ENCODE measurements at regions not wholly inside any gene's neighbourhood (a gene's known extent, or its start where the extent isn't known, plus 50 kb on each side); places are given as distances from the start of the nearest gene placed in this dataset.

DNA sequence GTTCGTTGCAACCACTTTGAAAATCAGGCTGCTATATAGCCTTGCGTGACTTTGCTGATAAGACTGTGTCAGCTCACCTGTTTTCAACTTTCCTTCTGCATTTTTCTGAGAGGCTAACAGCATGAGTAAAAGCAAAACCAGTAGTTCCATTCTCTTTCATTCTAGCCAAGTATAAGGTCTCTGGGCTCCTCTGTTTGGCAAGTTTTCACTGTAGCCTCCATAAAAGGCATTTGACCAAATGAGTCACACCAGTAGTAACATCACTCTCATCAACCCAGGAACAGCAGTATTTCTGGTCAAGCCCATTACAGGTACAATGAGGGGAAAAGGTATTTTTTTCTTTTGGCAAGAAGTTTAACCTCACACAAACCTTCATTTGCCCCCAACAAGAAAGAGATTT, 1149.8 kb upstream of the MIR17HG start:
- Histone ChIP-seq H3K4me2 (ENCODE audit: low read length) (no peak overlapping the region), H3K79me2 (ENCODE audit: low read length) (no peaks in the 10 kb centered on the region)

DNA sequence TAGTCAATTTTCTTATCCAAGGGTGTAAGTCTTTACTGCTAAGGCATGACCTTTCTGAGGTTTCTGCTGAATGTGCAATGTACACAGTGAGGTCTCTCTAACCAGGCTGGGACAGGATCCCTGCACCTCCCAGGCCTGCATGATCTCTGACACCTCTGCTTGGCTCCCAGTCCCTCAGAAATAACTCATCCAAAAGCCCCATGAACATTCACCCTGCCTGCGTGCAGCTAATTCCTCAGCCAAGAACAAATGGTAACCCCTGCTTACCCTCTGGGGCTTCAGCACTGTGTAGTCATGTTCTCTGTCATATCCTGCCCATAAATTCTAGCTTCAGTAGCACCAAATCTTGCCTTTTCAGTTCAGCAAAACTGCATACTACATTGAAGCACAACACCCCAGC, 1146.3 kb upstream of the MIR17HG start:
- Histone ChIP-seq H3K4me1 (ENCODE audit: low read length) (peaks cover 8% of the 10 kb centered on the region), H3K27me3 (ENCODE audit: low read depth, low read length) (no peaks in the 10 kb centered on the region), H3K9me3 (ENCODE audit: insufficient read depth, low read length) (no peaks in the 10 kb centered on the region), H4K20me1 (ENCODE audit: insufficient read depth, low read length) (no peaks in the 10 kb centered on the region), H3K9ac (ENCODE audit: low read length) (no peak overlapping the region), H3K27ac (ENCODE audit: low read length) (no peak overlapping the region), H3K4me3 (ENCODE audit: low read length) (no peak overlapping the region), H3K79me2 (ENCODE audit: low read length) (no peaks in the 10 kb centered on the region), H3K4me2 (ENCODE audit: low read length) (no peak overlapping the region), H2AFZ (ENCODE audit: low read depth, low read length) (no peak overlapping the region), H3K36me3 (replicated peaks; ENCODE audit: low read depth, low read length) (no peaks in the 10 kb centered on the region)
- no peak for TF ChIP-seq EZH2phosphoT487 (IDR thresholded peaks at IDR 0.05; ENCODE audit: low read depth)
- TF ChIP-seq, protein P1, sequence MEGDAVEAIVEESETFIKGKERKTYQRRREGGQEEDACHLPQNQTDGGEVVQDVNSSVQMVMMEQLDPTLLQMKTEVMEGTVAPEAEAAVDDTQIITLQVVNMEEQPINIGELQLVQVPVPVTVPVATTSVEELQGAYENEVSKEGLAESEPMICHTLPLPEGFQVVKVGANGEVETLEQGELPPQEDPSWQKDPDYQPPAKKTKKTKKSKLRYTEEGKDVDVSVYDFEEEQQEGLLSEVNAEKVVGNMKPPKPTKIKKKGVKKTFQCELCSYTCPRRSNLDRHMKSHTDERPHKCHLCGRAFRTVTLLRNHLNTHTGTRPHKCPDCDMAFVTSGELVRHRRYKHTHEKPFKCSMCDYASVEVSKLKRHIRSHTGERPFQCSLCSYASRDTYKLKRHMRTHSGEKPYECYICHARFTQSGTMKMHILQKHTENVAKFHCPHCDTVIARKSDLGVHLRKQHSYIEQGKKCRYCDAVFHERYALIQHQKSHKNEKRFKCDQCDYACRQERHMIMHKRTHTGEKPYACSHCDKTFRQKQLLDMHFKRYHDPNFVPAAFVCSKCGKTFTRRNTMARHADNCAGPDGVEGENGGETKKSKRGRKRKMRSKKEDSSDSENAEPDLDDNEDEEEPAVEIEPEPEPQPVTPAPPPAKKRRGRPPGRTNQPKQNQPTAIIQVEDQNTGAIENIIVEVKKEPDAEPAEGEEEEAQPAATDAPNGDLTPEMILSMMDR (IDR thresholded peaks at IDR 0.05; ENCODE audit: low read depth, low read length), result no peak

More for the DNA sequence above, 1149.8 kb upstream of the MIR17HG start:
- Histone ChIP-seq H3K4me1 (ENCODE audit: low read length) (peaks cover 8% of the 10 kb centered on the region), H2AFZ (ENCODE audit: low read depth, low read length) (no peak overlapping the region), H3K4me3 (ENCODE audit: low read length) (no peak overlapping the region), H3K27ac (ENCODE audit: low read length) (no peak overlapping the region), H3K9me3 (ENCODE audit: insufficient read depth, low read length) (peaks cover 5% of the 10 kb centered on the region; the same call in 1 of the 2 replicates), H3K9ac (ENCODE audit: low read length) (no peak overlapping the region), H3K27me3 (ENCODE audit: low read depth, low read length) (no peaks in the 10 kb centered on the region), H3K36me3 (replicated peaks; ENCODE audit: low read depth, low read length) (no peaks in the 10 kb centered on the region), H4K20me1 (ENCODE audit: insufficient read depth, low read length) (no peaks in the 10 kb centered on the region)
- TF ChIP-seq, protein P1 (IDR thresholded peaks at IDR 0.05; ENCODE audit: low read depth, low read length), result no peak
- no peak for TF ChIP-seq EZH2phosphoT487 (IDR thresholded peaks at IDR 0.05; ENCODE audit: low read depth)

DNA sequence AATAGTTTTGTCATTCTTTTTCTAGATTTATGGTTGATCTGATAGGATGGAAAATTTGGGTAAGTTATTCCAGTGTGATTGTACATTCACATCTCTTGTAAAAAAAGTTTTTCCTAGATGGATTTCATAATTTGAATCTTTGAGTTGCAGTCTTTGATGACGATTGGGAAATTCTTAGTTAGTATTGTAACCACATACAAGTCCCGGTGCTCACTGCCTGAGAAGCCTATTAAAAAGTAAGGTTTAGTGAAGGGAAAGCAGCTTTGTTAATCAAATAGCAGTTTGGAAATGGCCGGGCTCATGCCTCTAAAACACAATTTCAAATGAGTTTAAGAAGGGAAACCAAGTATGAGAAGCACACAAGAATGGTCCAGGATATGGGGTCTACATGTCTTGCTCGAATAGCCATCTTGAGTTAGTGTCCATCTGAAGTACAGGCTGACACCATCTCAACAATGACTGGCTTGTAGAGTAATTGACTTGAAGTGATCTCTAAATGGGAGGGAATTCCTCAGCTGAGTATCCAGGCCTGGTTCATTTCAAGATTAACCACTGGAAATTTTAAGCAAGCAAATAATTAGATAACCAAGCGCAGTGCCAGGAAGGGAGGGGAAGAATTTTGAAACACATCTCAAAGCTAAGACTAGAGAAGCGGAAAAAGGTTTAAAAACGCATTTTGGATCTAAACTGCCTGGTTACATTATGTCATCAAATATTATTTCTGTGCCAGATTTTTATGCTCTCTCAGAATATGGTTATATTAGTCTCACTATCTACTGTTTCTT, 1145.6 kb upstream of the MIR17HG start:
- no peaks in the 10 kb centered on the region for H3K9me3 ChIP-seq (ENCODE audit: insufficient read depth, low read length)
- TF ChIP-seq, protein P1 (IDR thresholded peaks at IDR 0.05; ENCODE audit: low read depth, low read length), result no peak
- H3K27me3 ChIP-seq (ENCODE audit: low read depth, low read length), result no peaks in the 10 kb centered on the region
- no peak overlapping the region for H3K9ac ChIP-seq (ENCODE audit: low read length)
- H3K4me2 ChIP-seq (ENCODE audit: low read length), result no peak overlapping the region
- no peak overlapping the region for H3K27ac ChIP-seq (ENCODE audit: low read length)
- H3K4me3 ChIP-seq (ENCODE audit: low read length), result no peak overlapping the region
- no peaks in the 10 kb centered on the region for H3K36me3 ChIP-seq (replicated peaks; ENCODE audit: low read depth, low read length)
- no peaks in the 10 kb centered on the region for H4K20me1 ChIP-seq (ENCODE audit: insufficient read depth, low read length)
- H2AFZ ChIP-seq (ENCODE audit: low read depth, low read length), result no peak overlapping the region
- H3K4me1 ChIP-seq (ENCODE audit: low read length), result peaks cover 8% of the 10 kb centered on the region
- H3K79me2 ChIP-seq (ENCODE audit: low read length), result no peaks in the 10 kb centered on the region

DNA sequence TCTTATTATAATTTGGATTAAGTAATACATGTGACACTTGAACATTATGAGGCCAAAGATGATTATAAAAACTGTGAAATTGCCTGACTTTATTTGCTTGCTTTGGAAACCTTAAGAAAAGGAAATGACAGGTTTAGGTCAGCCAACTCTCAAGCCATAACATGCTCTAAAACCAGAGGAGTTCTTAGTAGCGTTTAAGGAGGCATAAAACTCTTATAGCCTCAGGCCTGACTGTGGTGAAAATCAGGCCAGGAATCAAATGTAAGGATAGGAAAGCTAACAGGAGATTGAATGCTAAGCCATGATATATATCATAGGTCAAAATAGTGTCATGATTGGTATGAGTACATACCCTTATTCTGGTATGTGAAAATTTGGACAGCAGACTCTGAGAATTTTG, 1142.4 kb upstream of the MIR17HG start:
- Histone ChIP-seq H3K36me3 (replicated peaks; ENCODE audit: low read depth, low read length) (no peaks in the 10 kb centered on the region), H3K4me3 (ENCODE audit: low read length) (no peak overlapping the region), H3K79me2 (ENCODE audit: low read length) (no peaks in the 10 kb centered on the region), H3K27ac (ENCODE audit: low read length) (no peak overlapping the region), H2AFZ (ENCODE audit: low read depth, low read length) (peak overlapping the region; percentile 49; the same call in 1 of the 2 replicates), H3K9ac (ENCODE audit: low read length) (no peak overlapping the region), H3K9me3 (ENCODE audit: insufficient read depth, low read length) (no peaks in the 10 kb centered on the region), H3K4me1 (ENCODE audit: low read length) (no peaks in the 10 kb centered on the region), H4K20me1 (ENCODE audit: insufficient read depth, low read length) (no peaks in the 10 kb centered on the region), H3K4me2 (ENCODE audit: low read length) (no peak overlapping the region), H3K27me3 (ENCODE audit: low read depth, low read length) (no peaks in the 10 kb centered on the region)
- no peak for TF ChIP-seq EZH2phosphoT487 (IDR thresholded peaks at IDR 0.05; ENCODE audit: low read depth)

Measured in OCI-LY3 (cell line).